ENCODE measurements at regions not wholly inside any gene's neighbourhood (a gene's known extent, or its start where the extent isn't known, plus 50 kb on each side); places are given as distances from the start of the nearest gene placed in this dataset.

GRCh38 chr11:134528453-134528852 lies 116.4 kb upstream of the B3GAT1 start:
- TF ChIP-seq PKNOX1 (IDR thresholded peaks at IDR 0.05) (no peak), ELF4 (IDR thresholded peaks at IDR 0.05) (no peak), SP1 (IDR thresholded peaks at IDR 0.05) (no peak), SUZ12 (IDR thresholded peaks at IDR 0.05) (no peak)
